Stomach (tissue), 4 donors: ENCODE measurements at regions not wholly inside any gene's neighbourhood (a gene's known extent, or its start where the extent isn't known, plus 50 kb on each side); places are given as distances from the start of the nearest gene placed in this dataset.

ENCODE experiments used
- CTCF ChIP-seq, 7 experiments: fragments of 450-650 bp in 4 of 7; fragments of 200-600 bp in 3 of 7; sonication (generic) in 3 of 7; IDR thresholded peaks; one replicate each; pipeline ENCODE4 v1.5.1; 2016 to 2019; ENCODE audit warnings: antibody characterized with exemption in 7 of 7, control low read depth in 2 of 7, mild to moderate bottlenecking in 1 of 7
- EP300 ChIP-seq: sonication (generic); formaldehyde crosslinking; IDR thresholded peaks from one replicate; pipeline ENCODE4 v1.6.1; 2017; ENCODE audit warnings: antibody characterized with exemption
- POLR2A ChIP-seq, 4 donors: fragments of 450-650 bp; IDR thresholded peaks; one replicate each; pipeline ENCODE4 v1.6.1; 2016; ENCODE audit warnings: antibody characterized with exemption in 4 of 4, control low read depth in 2 of 4, mild to moderate bottlenecking in 1 of 4, moderate library complexity in 1 of 4
- POLR2AphosphoS5 ChIP-seq, 3 donors: sonication (generic); formaldehyde crosslinking; IDR thresholded peaks; one replicate each; pipeline ENCODE4 v1.6.1; 2016; ENCODE audit warnings: antibody characterized with exemption in 3 of 3

- no peak for TF ChIP-seq CTCF (IDR thresholded peaks at IDR 0.05)
- TF ChIP-seq EP300, result no peak
- no peak for TF ChIP-seq POLR2AphosphoS5 (IDR thresholded peaks at IDR 0.05)
- no peak for TF ChIP-seq POLR2A (IDR thresholded peaks at IDR 0.05)
Observed at GRCh38 chr13:80962855-80963254, 621.9 kb upstream of the SPRY2 start.
